Parathyroid adenoma (tissue), 2 donors: ENCODE measurements at regions not wholly inside any gene's neighbourhood (a gene's known extent, or its start where the extent isn't known, plus 50 kb on each side); places are given as distances from the start of the nearest gene placed in this dataset.

ENCODE experiments used
- H2AFZ ChIP-seq: fragments of 300-600 bp; sonication (generic); one replicate; pipeline ENCODE4 v1.7.0; 2017; ENCODE audit warnings: antibody characterized with exemption, mild to moderate bottlenecking
- H3K27ac ChIP-seq: fragments of 300-600 bp; sonication (generic); one replicate; pipeline ENCODE4 v1.7.0; 2017
- H3K27me3 ChIP-seq: fragments of 300-600 bp; sonication (generic); one replicate; pipeline ENCODE4 v1.7.0; 2017; ENCODE audit warnings: low read length; ENCODE audit not compliant: control insufficient read depth, insufficient read depth
- H3K36me3 ChIP-seq: fragments of 300-600 bp; sonication (generic); one replicate; pipeline ENCODE4 v1.7.0; 2017; ENCODE audit warnings: low read length; ENCODE audit not compliant: control insufficient read depth, insufficient read depth
- H3K4me1 ChIP-seq: fragments of 300-600 bp; sonication (generic); one replicate; pipeline ENCODE4 v1.7.0; 2017; ENCODE audit warnings: control low read depth
- H3K4me2 ChIP-seq: fragments of 300-600 bp; sonication (generic); one replicate; pipeline ENCODE4 v1.7.0; 2017; ENCODE audit warnings: low read length
- H3K4me3 ChIP-seq: fragments of 300-600 bp; sonication (generic); one replicate; pipeline ENCODE4 v1.7.0; 2017; ENCODE audit warnings: low read depth, low read length
- H3K79me2 ChIP-seq: fragments of 300-600 bp; sonication (generic); one replicate; pipeline ENCODE4 v1.7.0; 2017; ENCODE audit warnings: control low read depth
- H3K9ac ChIP-seq: fragments of 300-600 bp; sonication (generic); one replicate; pipeline ENCODE4 v1.7.0; 2017; ENCODE audit warnings: mild to moderate bottlenecking
- H3K9me3 ChIP-seq: fragments of 300-600 bp; sonication (generic); one replicate; pipeline ENCODE4 v1.7.0; 2017; ENCODE audit warnings: low read length; ENCODE audit not compliant: control insufficient read depth
- TF ChIP-seq, protein P1 (sequence below): fragments of 300-600 bp; sonication (generic); IDR thresholded peaks from one replicate; pipeline ENCODE4 v1.7.0; 2017; ENCODE audit warnings: antibody characterized with exemption, mild to moderate bottlenecking
- donor health status: primary hyperparathyroidism.

- H2AFZ ChIP-seq: no peak overlapping the region
- H3K4me3 ChIP-seq: no peak overlapping the region
- no peaks in the 10 kb centered on the region for H3K9me3 ChIP-seq
- no peak overlapping the region for H3K9ac ChIP-seq
- no peaks in the 10 kb centered on the region for H3K79me2 ChIP-seq
- H3K4me1 ChIP-seq: peaks cover 4% of the 10 kb centered on the region
- TF ChIP-seq, protein P1, sequence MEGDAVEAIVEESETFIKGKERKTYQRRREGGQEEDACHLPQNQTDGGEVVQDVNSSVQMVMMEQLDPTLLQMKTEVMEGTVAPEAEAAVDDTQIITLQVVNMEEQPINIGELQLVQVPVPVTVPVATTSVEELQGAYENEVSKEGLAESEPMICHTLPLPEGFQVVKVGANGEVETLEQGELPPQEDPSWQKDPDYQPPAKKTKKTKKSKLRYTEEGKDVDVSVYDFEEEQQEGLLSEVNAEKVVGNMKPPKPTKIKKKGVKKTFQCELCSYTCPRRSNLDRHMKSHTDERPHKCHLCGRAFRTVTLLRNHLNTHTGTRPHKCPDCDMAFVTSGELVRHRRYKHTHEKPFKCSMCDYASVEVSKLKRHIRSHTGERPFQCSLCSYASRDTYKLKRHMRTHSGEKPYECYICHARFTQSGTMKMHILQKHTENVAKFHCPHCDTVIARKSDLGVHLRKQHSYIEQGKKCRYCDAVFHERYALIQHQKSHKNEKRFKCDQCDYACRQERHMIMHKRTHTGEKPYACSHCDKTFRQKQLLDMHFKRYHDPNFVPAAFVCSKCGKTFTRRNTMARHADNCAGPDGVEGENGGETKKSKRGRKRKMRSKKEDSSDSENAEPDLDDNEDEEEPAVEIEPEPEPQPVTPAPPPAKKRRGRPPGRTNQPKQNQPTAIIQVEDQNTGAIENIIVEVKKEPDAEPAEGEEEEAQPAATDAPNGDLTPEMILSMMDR: no peak
- no peak overlapping the region for H3K27ac ChIP-seq
- H3K27me3 ChIP-seq: no peaks in the 10 kb centered on the region
- no peaks in the 10 kb centered on the region for H3K36me3 ChIP-seq
- H3K4me2 ChIP-seq: no peak overlapping the region
These were observed 267.2 kb upstream of the HDAC4 start for GRCh38 chr2:239668042-239668441.

- Histone ChIP-seq H3K36me3 (no peaks in the 10 kb centered on the region), H3K4me1 (peaks cover 5% of the 10 kb centered on the region), H3K9me3 (no peaks in the 10 kb centered on the region), H3K27ac (no peak overlapping the region), H3K4me2 (no peak overlapping the region), H3K27me3 (no peaks in the 10 kb centered on the region), H2AFZ (no peak overlapping the region), H3K4me3 (no peak overlapping the region), H3K79me2 (no peaks in the 10 kb centered on the region), H3K9ac (no peak overlapping the region)
- TF ChIP-seq, protein P1: no peak
These were observed 266.7 kb upstream of the HDAC4 start for GRCh38 chr2:239667431-239667985.

DNA sequence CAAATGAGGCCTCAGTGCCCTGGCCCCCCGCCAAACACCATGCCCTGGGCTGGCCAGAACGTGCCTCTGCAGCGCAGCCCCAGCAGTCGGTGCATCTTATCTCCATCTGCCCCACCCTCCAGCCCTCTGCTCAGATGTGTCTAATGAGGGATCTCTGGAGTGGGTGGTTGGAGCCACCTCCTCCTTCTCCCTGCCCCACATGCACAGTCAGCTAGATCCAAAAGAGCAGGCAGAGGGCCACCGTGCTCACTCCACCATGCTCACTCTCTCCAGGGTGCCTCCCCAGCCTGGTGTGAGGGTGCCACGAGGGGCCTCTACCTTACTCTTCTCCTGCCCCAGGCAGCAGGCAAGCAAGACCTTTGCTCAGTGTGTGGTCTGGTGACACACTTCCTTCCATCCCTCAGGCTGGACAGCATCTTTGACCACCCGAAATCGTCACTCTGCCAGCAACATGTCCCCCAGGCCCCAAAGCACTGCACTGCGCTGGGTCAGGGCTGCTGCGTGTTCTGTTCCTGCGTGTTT lies 266.1 kb upstream of the HDAC4 start:
- Histone ChIP-seq H3K9me3 (no peaks in the 10 kb centered on the region), H2AFZ (no peak overlapping the region), H3K4me1 (peaks cover 10% of the 10 kb centered on the region), H3K9ac (no peak overlapping the region), H3K36me3 (no peaks in the 10 kb centered on the region), H3K27me3 (no peaks in the 10 kb centered on the region), H3K79me2 (no peaks in the 10 kb centered on the region), H3K27ac (no peak overlapping the region), H3K4me3 (no peak overlapping the region), H3K4me2 (no peak overlapping the region)
- TF ChIP-seq, protein P1: no peak

- no peak overlapping the region for H2AFZ ChIP-seq
- H3K4me3 ChIP-seq: no peak overlapping the region
- no peaks in the 10 kb centered on the region for H3K9me3 ChIP-seq
- no peaks in the 10 kb centered on the region for H3K27me3 ChIP-seq
- no peak overlapping the region for H3K4me2 ChIP-seq
- peaks cover 10% of the 10 kb centered on the region for H3K4me1 ChIP-seq
- no peaks in the 10 kb centered on the region for H3K79me2 ChIP-seq
- H3K36me3 ChIP-seq: no peaks in the 10 kb centered on the region
- no peak overlapping the region for H3K27ac ChIP-seq
- TF ChIP-seq, protein P1: no peak
- H3K9ac ChIP-seq: no peak overlapping the region
These were observed 265.4 kb upstream of the HDAC4 start for GRCh38 chr2:239666053-239666854.
